Body of pancreas (tissue), 4 donors: ENCODE measurements at regions not wholly inside any gene's neighbourhood (a gene's known extent, or its start where the extent isn't known, plus 50 kb on each side); places are given as distances from the start of the nearest gene placed in this dataset.

Experiments
- POLR2A ChIP-seq, 3 donors: fragments of 450-650 bp; IDR thresholded peaks; one replicate each; pipeline ENCODE4 v1.6.1; 2016; ENCODE audit warnings: antibody characterized with exemption in 3 of 3, mild to moderate bottlenecking in 2 of 3
- TF ChIP-seq, protein P1 (sequence below), 7 experiments: fragments of 450-650 bp in 4 of 7; fragments of 200-600 bp in 3 of 7; sonication (generic) in 3 of 7; IDR thresholded peaks; one replicate each; pipeline ENCODE4 v1.5.1; 2016 to 2019; ENCODE audit warnings: antibody characterized with exemption in 7 of 7

GRCh38 chr6:113057567-113058053, 710.5 kb downstream of the RFPL4B start:
- TF ChIP-seq, protein P1, sequence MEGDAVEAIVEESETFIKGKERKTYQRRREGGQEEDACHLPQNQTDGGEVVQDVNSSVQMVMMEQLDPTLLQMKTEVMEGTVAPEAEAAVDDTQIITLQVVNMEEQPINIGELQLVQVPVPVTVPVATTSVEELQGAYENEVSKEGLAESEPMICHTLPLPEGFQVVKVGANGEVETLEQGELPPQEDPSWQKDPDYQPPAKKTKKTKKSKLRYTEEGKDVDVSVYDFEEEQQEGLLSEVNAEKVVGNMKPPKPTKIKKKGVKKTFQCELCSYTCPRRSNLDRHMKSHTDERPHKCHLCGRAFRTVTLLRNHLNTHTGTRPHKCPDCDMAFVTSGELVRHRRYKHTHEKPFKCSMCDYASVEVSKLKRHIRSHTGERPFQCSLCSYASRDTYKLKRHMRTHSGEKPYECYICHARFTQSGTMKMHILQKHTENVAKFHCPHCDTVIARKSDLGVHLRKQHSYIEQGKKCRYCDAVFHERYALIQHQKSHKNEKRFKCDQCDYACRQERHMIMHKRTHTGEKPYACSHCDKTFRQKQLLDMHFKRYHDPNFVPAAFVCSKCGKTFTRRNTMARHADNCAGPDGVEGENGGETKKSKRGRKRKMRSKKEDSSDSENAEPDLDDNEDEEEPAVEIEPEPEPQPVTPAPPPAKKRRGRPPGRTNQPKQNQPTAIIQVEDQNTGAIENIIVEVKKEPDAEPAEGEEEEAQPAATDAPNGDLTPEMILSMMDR (IDR thresholded peaks at IDR 0.05), result no peak
- no peak for TF ChIP-seq POLR2A (IDR thresholded peaks at IDR 0.05)
